NCI-H345 treated with DMSO at 0.1 percent for 48 hours (cell line): ENCODE measurements at regions not wholly inside any gene's neighbourhood (a gene's known extent, or its start where the extent isn't known, plus 50 kb on each side); places are given as distances from the start of the nearest gene placed in this dataset.

Experiments
- DNase-seq: peaks from one replicate; lab custom pipeline; 2025; ENCODE audit not compliant: unreplicated experiment; lab: John Stamatoyannopoulos, UW

- DNase-seq, result no peak
Measured at GRCh38 chr12:60311940-60312339, 716.1 kb downstream of the SLC16A7 start.

GRCh38 chr12:60317361-60317760 lies 721.5 kb downstream of the SLC16A7 start:
- DNase-seq, result no peak

GRCh38 chr12:60324746-60325145 lies 728.9 kb downstream of the SLC16A7 start:
- no peak for DNase-seq

- DNase-seq, result no peak
Measured at GRCh38 chr12:60333461-60333860, 737.6 kb downstream of the SLC16A7 start.

GRCh38 chr12:60335745-60336144 lies 739.9 kb downstream of the SLC16A7 start:
- DNase-seq, result no peak

GRCh38 chr12:60337839-60338549 lies 742.2 kb downstream of the SLC16A7 start:
- DNase-seq, result no peak

GRCh38 chr12:60345442-60345841 lies 749.6 kb downstream of the SLC16A7 start:
- no peak for DNase-seq

GRCh38 chr12:60349232-60349978 lies 753.6 kb downstream of the SLC16A7 start:
- no peak for DNase-seq

- DNase-seq, result no peak
Measured at GRCh38 chr12:60387356-60387755, 791.5 kb downstream of the SLC16A7 start.

- no peak for DNase-seq
Measured at GRCh38 chr12:60391051-60391450, 795.2 kb downstream of the SLC16A7 start.

- no peak for DNase-seq
Measured at GRCh38 chr12:60391791-60392190, 796.0 kb downstream of the SLC16A7 start.

- no peak for DNase-seq
Measured at GRCh38 chr12:60393093-60393492, 797.3 kb downstream of the SLC16A7 start.

- DNase-seq, result no peak
Measured at GRCh38 chr12:60394665-60395064, 798.8 kb downstream of the SLC16A7 start.

- no peak for DNase-seq
Measured at GRCh38 chr12:60398547-60398946, 802.7 kb downstream of the SLC16A7 start.

GRCh38 chr12:60399064-60399463 lies 803.2 kb downstream of the SLC16A7 start:
- DNase-seq, result no peak

GRCh38 chr12:60402996-60403395 lies 807.2 kb downstream of the SLC16A7 start:
- DNase-seq, result no peak

- DNase-seq, result no peak
Measured at GRCh38 chr12:60415351-60415750, 819.5 kb downstream of the SLC16A7 start.

GRCh38 chr12:60419986-60420385 lies 824.2 kb downstream of the SLC16A7 start:
- no peak for DNase-seq

GRCh38 chr12:60421741-60422140 lies 825.9 kb downstream of the SLC16A7 start:
- no peak for DNase-seq

- no peak for DNase-seq
Measured at GRCh38 chr12:60437297-60437696, 841.5 kb downstream of the SLC16A7 start.

GRCh38 chr12:60441577-60441976 lies 845.7 kb downstream of the SLC16A7 start:
- DNase-seq, result no peak

- DNase-seq, result no peak
Measured at GRCh38 chr12:60451457-60451856, 855.6 kb downstream of the SLC16A7 start.

GRCh38 chr12:60465060-60465459 lies 869.2 kb downstream of the SLC16A7 start:
- no peak for DNase-seq
